ENCODE measurements at regions not wholly inside any gene's neighbourhood (a gene's known extent, or its start where the extent isn't known, plus 50 kb on each side); places are given as distances from the start of the nearest gene placed in this dataset.

- TF ChIP-seq NFIC (IDR thresholded peaks at IDR 0.05) (no peak), REST (IDR thresholded peaks at IDR 0.05; ENCODE audit: low read depth) (no peak), ZBTB7A (IDR thresholded peaks at IDR 0.05; ENCODE audit: low read depth) (no peak), CEBPB (IDR thresholded peaks at IDR 0.05) (no peak), YY1 (IDR thresholded peaks at IDR 0.05; ENCODE audit: low read depth) (no peak), CREB1 (IDR thresholded peaks at IDR 0.05; ENCODE audit: low read depth) (no peak), EGR1 (IDR thresholded peaks at IDR 0.05) (no peak), EP300 (IDR thresholded peaks at IDR 0.05; ENCODE audit: borderline replicate concordance) (no peak), TAF1 (IDR thresholded peaks at IDR 0.05; ENCODE audit: low read depth) (no peak), TEAD4 (IDR thresholded peaks at IDR 0.05) (no peak), FOXM1 (IDR thresholded peaks at IDR 0.05; ENCODE audit: borderline replicate concordance, low read depth) (no peak), TCF12 (IDR thresholded peaks at IDR 0.05; ENCODE audit: low read depth) (no peak), RAD21 (IDR thresholded peaks at IDR 0.05; ENCODE audit: low read depth) (no peak)
- TF ChIP-seq, protein P1, sequence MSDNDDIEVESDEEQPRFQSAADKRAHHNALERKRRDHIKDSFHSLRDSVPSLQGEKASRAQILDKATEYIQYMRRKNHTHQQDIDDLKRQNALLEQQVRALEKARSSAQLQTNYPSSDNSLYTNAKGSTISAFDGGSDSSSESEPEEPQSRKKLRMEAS (IDR thresholded peaks at IDR 0.05): no peak
- TF ChIP-seq, protein P2, sequence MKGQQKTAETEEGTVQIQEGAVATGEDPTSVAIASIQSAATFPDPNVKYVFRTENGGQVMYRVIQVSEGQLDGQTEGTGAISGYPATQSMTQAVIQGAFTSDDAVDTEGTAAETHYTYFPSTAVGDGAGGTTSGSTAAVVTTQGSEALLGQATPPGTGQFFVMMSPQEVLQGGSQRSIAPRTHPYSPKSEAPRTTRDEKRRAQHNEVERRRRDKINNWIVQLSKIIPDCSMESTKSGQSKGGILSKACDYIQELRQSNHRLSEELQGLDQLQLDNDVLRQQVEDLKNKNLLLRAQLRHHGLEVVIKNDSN (IDR thresholded peaks at IDR 0.05): no peak
These were observed 975.0 kb upstream of the NCAM2 start for GRCh38 chr21:20023193-20023592.

GRCh38 chr21:20024741-20025140 is 973.5 kb upstream of the NCAM2 start:
- TF ChIP-seq, protein P1 (IDR thresholded peaks at IDR 0.05): no peak
- TF ChIP-seq FOXM1 (IDR thresholded peaks at IDR 0.05; ENCODE audit: borderline replicate concordance, low read depth) (no peak), NFIC (IDR thresholded peaks at IDR 0.05) (no peak), EP300 (IDR thresholded peaks at IDR 0.05; ENCODE audit: borderline replicate concordance) (no peak), TEAD4 (IDR thresholded peaks at IDR 0.05) (no peak), TCF12 (IDR thresholded peaks at IDR 0.05; ENCODE audit: low read depth) (no peak), CREB1 (IDR thresholded peaks at IDR 0.05; ENCODE audit: low read depth) (no peak), RAD21 (IDR thresholded peaks at IDR 0.05; ENCODE audit: low read depth) (no peak), ZBTB7A (IDR thresholded peaks at IDR 0.05; ENCODE audit: low read depth) (no peak), TAF1 (IDR thresholded peaks at IDR 0.05; ENCODE audit: low read depth) (no peak), CEBPB (IDR thresholded peaks at IDR 0.05) (no peak), EGR1 (IDR thresholded peaks at IDR 0.05) (no peak), REST (IDR thresholded peaks at IDR 0.05; ENCODE audit: low read depth) (no peak), YY1 (IDR thresholded peaks at IDR 0.05; ENCODE audit: low read depth) (no peak)
- TF ChIP-seq, protein P2 (IDR thresholded peaks at IDR 0.05): no peak

DNA sequence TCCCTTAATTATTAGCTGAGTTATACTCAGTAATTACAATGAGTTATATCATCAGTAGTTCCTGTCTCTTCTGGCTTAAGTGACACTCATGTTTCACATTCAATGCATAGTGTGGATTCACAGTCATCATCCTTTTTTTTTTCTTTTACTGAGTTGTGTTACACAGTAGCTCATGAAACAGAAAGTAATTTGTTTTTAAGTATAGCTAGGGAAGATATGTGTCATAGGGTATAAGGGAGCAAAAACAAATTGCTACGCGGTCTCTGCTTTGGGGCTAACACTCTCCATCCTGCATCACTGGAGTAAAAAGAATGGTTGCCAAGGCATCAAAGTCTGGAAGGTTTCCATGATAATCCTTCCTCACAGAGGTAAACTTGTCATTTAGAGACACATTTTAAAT is 971.7 kb upstream of the NCAM2 start:
- TF ChIP-seq CEBPB (IDR thresholded peaks at IDR 0.05): no peak
- no peak for TF ChIP-seq TEAD4 (IDR thresholded peaks at IDR 0.05)
- TF ChIP-seq, protein P1 (IDR thresholded peaks at IDR 0.05): no peak
- TF ChIP-seq CREB1 (IDR thresholded peaks at IDR 0.05; ENCODE audit: low read depth): no peak
- no peak for TF ChIP-seq TAF1 (IDR thresholded peaks at IDR 0.05; ENCODE audit: low read depth)
- no peak for TF ChIP-seq NFIC (IDR thresholded peaks at IDR 0.05)
- no peak for TF ChIP-seq FOXM1 (IDR thresholded peaks at IDR 0.05; ENCODE audit: borderline replicate concordance, low read depth)
- no peak for TF ChIP-seq REST (IDR thresholded peaks at IDR 0.05; ENCODE audit: low read depth)
- no peak for TF ChIP-seq YY1 (IDR thresholded peaks at IDR 0.05; ENCODE audit: low read depth)
- TF ChIP-seq RAD21 (IDR thresholded peaks at IDR 0.05; ENCODE audit: low read depth): no peak
- TF ChIP-seq ZBTB7A (IDR thresholded peaks at IDR 0.05; ENCODE audit: low read depth): no peak
- no peak for TF ChIP-seq EP300 (IDR thresholded peaks at IDR 0.05; ENCODE audit: borderline replicate concordance)
- TF ChIP-seq, protein P2 (IDR thresholded peaks at IDR 0.05): no peak
- TF ChIP-seq TCF12 (IDR thresholded peaks at IDR 0.05; ENCODE audit: low read depth): no peak
